H1 (cell line): ENCODE measurements at regions not wholly inside any gene's neighbourhood (a gene's known extent, or its start where the extent isn't known, plus 50 kb on each side); places are given as distances from the start of the nearest gene placed in this dataset.

ENCODE experiments used
- CTCF ChIA-PET: fragments of 300-600 bp; sonication (Branson Sonifier 250); formaldehyde crosslinking; loops from one replicate; lab custom pipeline; 2021; ENCODE audit not compliant: partially characterized antibody; lab: Charles Lee
- POLR2A ChIA-PET: fragments of 300-600 bp; sonication (Branson Sonifier 250); formaldehyde crosslinking; loops from one replicate; lab custom pipeline; 2021; ENCODE audit warnings: inconsistent platforms; ENCODE audit not compliant: partially characterized antibody; lab: Charles Lee
- DNase-seq, 2 experiments: peaks; one replicate each; pipeline versions ENCODE4 v3.0.0 to v3.0.0-alpha.2; 2010 to 2022; ENCODE audit warnings: low spot score in 2 of 2, low read depth in 1 of 2, mixed read lengths in 1 of 2
- FAIRE-seq: peaks from 2 replicates; lab custom pipeline; 2011; peaks lifted over from hg19 to GRCh38; lab: Jason Lieb, UNC
- H2AFZ ChIP-seq: 2 replicates; pipeline ENCODE4 v1.8.1; 2012; ENCODE audit warnings: low read length, inconsistent platforms
- H2AK5ac ChIP-seq: 2 replicates; pipeline ENCODE4 v1.6.1; 2013; ENCODE audit warnings: low read depth, low read length
- H2BK120ac ChIP-seq: replicated peaks from 2 replicates; pipeline ENCODE3; 2013; ENCODE audit warnings: low read depth, low read length, inconsistent platforms
- H2BK12ac ChIP-seq: 2 replicates; pipeline ENCODE4 v1.6.1; 2013; ENCODE audit warnings: low read depth, low read length
- H2BK15ac ChIP-seq: 2 replicates; pipeline ENCODE4 v1.6.1; 2013; ENCODE audit warnings: low read length
- H2BK20ac ChIP-seq: 2 replicates; pipeline ENCODE4 v1.6.1; 2013; ENCODE audit warnings: low read length
- H2BK5ac ChIP-seq: 2 replicates; pipeline ENCODE4 v1.6.1; 2013; ENCODE audit warnings: low read depth, low read length
- H3K14ac ChIP-seq: 2 replicates; pipeline ENCODE4 v1.6.1; 2013; ENCODE audit warnings: inconsistent platforms; ENCODE audit not compliant: insufficient read length
- H3K18ac ChIP-seq: 2 replicates; pipeline ENCODE4 v1.6.1; 2013; ENCODE audit warnings: low read length; ENCODE audit errors: extremely low read depth
- H3K23ac ChIP-seq: 2 replicates; pipeline ENCODE4 v1.6.1; 2013; ENCODE audit warnings: inconsistent platforms; ENCODE audit not compliant: insufficient read length
- H3K23me2 ChIP-seq: 2 replicates; pipeline ENCODE4 v1.6.1; 2013; ENCODE audit warnings: low read depth, low read length
- H3K27ac ChIP-seq: 2 replicates; pipeline ENCODE4 v1.6.1; 2011; ENCODE audit warnings: low read depth, low read length, inconsistent platforms
- H3K27me3 ChIP-seq, 4 experiments: replicated peaks in 1 of 4; 1 replicate in 1 of 4; 2 replicates in 3 of 4; pipeline versions ENCODE4 v1.6.1 to v1.8.1; 2011 to 2013; ENCODE audit warnings: low read length in 3 of 4, mild to moderate bottlenecking in 3 of 4, inconsistent platforms in 2 of 4, mixed read lengths in 2 of 4, moderate library complexity in 1 of 4; ENCODE audit not compliant: control insufficient read depth in 3 of 4, insufficient read depth in 3 of 4; ENCODE audit errors: extremely low read depth in 1 of 4
- H3K36me3 ChIP-seq, 4 experiments: 2 replicates each; pipeline versions ENCODE4 v1.6.1 to v1.8.1; 2011 to 2013; ENCODE audit warnings: mild to moderate bottlenecking in 4 of 4, low read length in 3 of 4, moderate library complexity in 2 of 4, control low read depth in 1 of 4, inconsistent platforms in 1 of 4; ENCODE audit not compliant: insufficient read depth in 4 of 4, control insufficient read depth in 2 of 4
- H3K4ac ChIP-seq: replicated peaks from 2 replicates; pipeline ENCODE3; 2013; ENCODE audit warnings: low read length, low read depth, mixed read lengths, inconsistent platforms; ENCODE audit not compliant: insufficient read length
- H3K4me1 ChIP-seq, 4 experiments: replicated peaks in 1 of 4; 1 replicate in 1 of 4; 2 replicates in 3 of 4; pipeline versions ENCODE4 v1.6.1 to v1.8.1; 2011 to 2013; ENCODE audit warnings: low read length in 3 of 4, inconsistent platforms in 2 of 4, mixed read lengths in 1 of 4; ENCODE audit not compliant: insufficient read depth in 4 of 4, control insufficient read depth in 3 of 4
- H3K4me2 ChIP-seq, 2 experiments: 2 replicates each; pipeline versions ENCODE4 v1.6.1 to v1.8.1; 2011 to 2013; ENCODE audit warnings: low read depth in 2 of 2, low read length in 2 of 2, control low read depth in 1 of 2, inconsistent platforms in 1 of 2, mild to moderate bottlenecking in 1 of 2; ENCODE audit not compliant: insufficient read depth in 1 of 2
- H3K4me3 ChIP-seq, 4 experiments: fragments of 200-600, 300-600 bp in 1 of 4; sonication (generic), shearing (Covaris generic), sonication (Bioruptor Twin) in 1 of 4; 2 replicates each; pipeline versions ENCODE4 v1.5.1 to v1.8.1; 2011 to 2016; ENCODE audit warnings: low read length in 4 of 4, low read depth in 3 of 4, control low read depth in 2 of 4, inconsistent platforms in 2 of 4, mild to moderate bottlenecking in 2 of 4, mixed read lengths in 1 of 4, moderate library complexity in 1 of 4; ENCODE audit not compliant: insufficient read depth in 2 of 4; ENCODE audit errors: extremely low read depth in 1 of 4
- H3K56ac ChIP-seq: replicated peaks from 2 replicates; pipeline ENCODE3; 2013; ENCODE audit warnings: low read depth, mild to moderate bottlenecking, mixed read lengths, low read length, inconsistent platforms; ENCODE audit not compliant: insufficient read length
- H3K79me1 ChIP-seq: 2 replicates; pipeline ENCODE4 v1.6.1; 2013; ENCODE audit warnings: low read depth, low read length, control low read depth
- H3K79me2 ChIP-seq, 2 experiments: 2 replicates each; pipeline versions ENCODE4 v1.6.1 to v1.8.1; 2012 to 2013; ENCODE audit warnings: low read length in 2 of 2, mild to moderate bottlenecking in 2 of 2, inconsistent platforms in 1 of 2; ENCODE audit not compliant: insufficient read depth in 2 of 2, control insufficient read depth in 1 of 2
- H3K9ac ChIP-seq, 4 experiments: replicated peaks in 1 of 4; 1 replicate in 1 of 4; 2 replicates in 3 of 4; pipeline versions ENCODE4 v1.6.1 to v1.8.1; 2011 to 2013; ENCODE audit warnings: low read depth in 3 of 4, low read length in 3 of 4, control low read depth in 2 of 4, mild to moderate bottlenecking in 2 of 4, moderate library complexity in 2 of 4, inconsistent platforms in 1 of 4; ENCODE audit errors: extremely low read depth in 1 of 4
- H3K9me3 ChIP-seq, 2 experiments: 2 replicates each; pipeline versions ENCODE4 v1.6.1 to v1.8.1; 2012 to 2013; ENCODE audit warnings: mild to moderate bottlenecking in 2 of 2, moderate library complexity in 2 of 2, control low read depth in 1 of 2, inconsistent platforms in 1 of 2, low read depth in 1 of 2, low read length in 1 of 2, mixed read lengths in 1 of 2; ENCODE audit not compliant: insufficient read depth in 2 of 2
- H4K20me1 ChIP-seq, 2 experiments: replicated peaks in 1 of 2; 2 replicates each; pipeline versions ENCODE3 to v1.8.1; 2011 to 2013; ENCODE audit warnings: inconsistent platforms in 2 of 2, low read length in 2 of 2, mild to moderate bottlenecking in 1 of 2; ENCODE audit not compliant: insufficient read depth in 2 of 2, control insufficient read depth in 1 of 2
- H4K5ac ChIP-seq: 2 replicates; pipeline ENCODE4 v1.6.1; 2013; ENCODE audit warnings: low read length, low read depth, mixed read lengths, inconsistent platforms; ENCODE audit not compliant: insufficient read length
- H4K8ac ChIP-seq: 2 replicates; pipeline ENCODE4 v1.8.0; 2013; ENCODE audit warnings: mild to moderate bottlenecking, moderate library complexity, low read length, inconsistent platforms; ENCODE audit not compliant: insufficient read depth; ENCODE audit errors: extremely low read depth
- H4K91ac ChIP-seq: replicated peaks from 2 replicates; pipeline ENCODE3; 2013; ENCODE audit warnings: low read length, mixed read lengths, inconsistent platforms; ENCODE audit not compliant: insufficient read length
- CTBP2 ChIP-seq: IDR thresholded peaks from 2 replicates; pipeline ENCODE4 v1.7.0; 2011; ENCODE audit warnings: borderline replicate concordance, mild to moderate bottlenecking, moderate library complexity, mixed read lengths, low read length; ENCODE audit not compliant: insufficient read depth, insufficient read length
- MAFK ChIP-seq: IDR thresholded peaks from 2 replicates; pipeline ENCODE4 v1.6.1; 2012; ENCODE audit warnings: low read depth, mild to moderate bottlenecking, improper control_type of control experiment, low read length
- SP2 ChIP-seq: IDR thresholded peaks from 2 replicates; pipeline ENCODE4 v1.6.1; 2012; ENCODE audit warnings: mild to moderate bottlenecking, low read length, inconsistent platforms
- WGBS, 2 experiments: shearing (Covaris generic) in 1 of 2; methylation state at CpG; one replicate each; pipeline versions ENCODE4 v1.1.6 to v1.1.7; 2013 to 2015; ENCODE audit warnings: low lambda C conversion rate in 2 of 2, mixed read lengths in 2 of 2, inconsistent platforms in 1 of 2, low coverage in 1 of 2, missing lambda C conversion rate in 1 of 2; ENCODE audit not compliant: insufficient replicate concordance in 2 of 2, insufficient coverage in 1 of 2, insufficient read length in 1 of 2; ENCODE audit errors: extremely low coverage in 1 of 2, missing lambda C conversion rate in 1 of 2; 5-methylcytosine and 5-hydroxymethylcytosine counted together
- TF ChIP-seq, protein P1 (sequence below): IDR thresholded peaks from 2 replicates; pipeline ENCODE4 v1.6.1; 2011; ENCODE audit warnings: low read length, improper control_type of control experiment

DNA sequence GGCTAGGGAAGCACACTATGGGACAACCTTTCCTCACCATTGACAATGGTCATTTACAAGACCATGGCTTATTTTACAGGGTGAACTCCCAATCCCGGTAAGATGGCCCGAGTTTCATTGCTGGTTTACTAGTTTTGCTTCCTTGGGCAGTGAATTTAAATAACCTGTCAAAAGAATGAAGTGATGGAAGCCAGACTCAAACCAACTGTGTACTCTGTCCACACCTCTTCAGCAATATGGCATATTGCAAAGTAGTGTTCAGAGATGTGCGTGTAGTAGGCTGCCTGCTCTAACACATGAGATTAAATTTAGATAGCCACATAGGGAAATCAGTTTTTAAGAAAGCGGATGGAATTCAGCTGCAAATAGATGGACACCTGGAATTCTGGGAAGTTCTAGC lies 58.4 kb upstream of the USPL1 start:
- CTCF ChIA-PET, result no interaction called here
- TF ChIP-seq, protein P1, sequence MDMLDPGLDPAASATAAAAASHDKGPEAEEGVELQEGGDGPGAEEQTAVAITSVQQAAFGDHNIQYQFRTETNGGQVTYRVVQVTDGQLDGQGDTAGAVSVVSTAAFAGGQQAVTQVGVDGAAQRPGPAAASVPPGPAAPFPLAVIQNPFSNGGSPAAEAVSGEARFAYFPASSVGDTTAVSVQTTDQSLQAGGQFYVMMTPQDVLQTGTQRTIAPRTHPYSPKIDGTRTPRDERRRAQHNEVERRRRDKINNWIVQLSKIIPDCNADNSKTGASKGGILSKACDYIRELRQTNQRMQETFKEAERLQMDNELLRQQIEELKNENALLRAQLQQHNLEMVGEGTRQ, result no peak
- no peak for TF ChIP-seq CTBP2
- TF ChIP-seq MAFK, result no peak
- TF ChIP-seq SP2, result no peak
- Histone ChIP-seq H3K23ac (no peak overlapping the region), H4K5ac (no peak overlapping the region), H3K9me3 (no peaks in the 10 kb centered on the region), H3K4me2 (no peak overlapping the region), H3K4me1 (no peaks in the 10 kb centered on the region), H2AFZ (no peak overlapping the region), H4K8ac (no peak overlapping the region), H3K14ac (no peak overlapping the region), H2BK12ac (no peak overlapping the region), H3K23me2 (no peaks in the 10 kb centered on the region), H2BK20ac (no peak overlapping the region), H3K27ac (no peak overlapping the region), H3K79me2 (no peaks in the 10 kb centered on the region), H3K79me1 (no peaks in the 10 kb centered on the region), H3K4ac (no peak overlapping the region), H2BK15ac (no peak overlapping the region), H3K18ac (no peak overlapping the region), H2AK5ac (no peak overlapping the region), H3K56ac (no peak overlapping the region), H4K20me1 (no peaks in the 10 kb centered on the region), H2BK120ac (no peak overlapping the region), H4K91ac (no peak overlapping the region), H3K27me3 (no peaks in the 10 kb centered on the region), H2BK5ac (no peak overlapping the region), H3K4me3 (no peak overlapping the region), H3K36me3 (no peaks in the 10 kb centered on the region), H3K9ac (no peak overlapping the region)
- POLR2A ChIA-PET, result no interaction called here
- FAIRE-seq (no peak), DNase-seq (no peak)
- WGBS, 2 experiments, result 92% methylated on average over 4 of the region's 4 CpGs; no CpG with 5 or more reads in 1 of the 2 experiments
